ENCODE measurements at regions not wholly inside any gene's neighbourhood (a gene's known extent, or its start where the extent isn't known, plus 50 kb on each side); places are given as distances from the start of the nearest gene placed in this dataset.

DNA sequence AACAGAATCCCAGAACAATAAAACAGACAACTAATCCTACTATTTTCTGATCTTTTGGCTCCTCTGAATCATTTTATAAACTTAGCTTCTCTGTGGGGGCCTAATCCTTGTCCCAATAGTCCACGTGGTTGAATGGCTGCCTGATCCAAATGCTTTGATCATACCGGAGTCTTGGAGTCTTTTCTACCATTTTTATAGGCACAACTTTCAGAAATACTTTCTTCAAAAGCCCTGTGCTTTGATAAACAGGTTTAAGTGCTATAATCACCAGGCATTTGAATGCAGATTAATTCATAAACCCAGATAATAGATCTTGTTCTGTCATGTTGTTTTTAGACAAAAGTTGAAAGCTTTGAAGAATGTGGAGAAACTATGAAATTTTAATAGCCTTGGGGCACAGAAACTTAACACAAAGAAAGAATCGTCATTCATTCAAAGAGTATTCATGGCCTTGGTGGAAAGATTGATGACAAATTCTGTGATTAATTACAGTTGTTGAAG is 163.7 kb downstream of the AHR start:
- no peak for TF ChIP-seq POLR2A (IDR thresholded peaks at IDR 0.05)
- TF ChIP-seq, protein P1, sequence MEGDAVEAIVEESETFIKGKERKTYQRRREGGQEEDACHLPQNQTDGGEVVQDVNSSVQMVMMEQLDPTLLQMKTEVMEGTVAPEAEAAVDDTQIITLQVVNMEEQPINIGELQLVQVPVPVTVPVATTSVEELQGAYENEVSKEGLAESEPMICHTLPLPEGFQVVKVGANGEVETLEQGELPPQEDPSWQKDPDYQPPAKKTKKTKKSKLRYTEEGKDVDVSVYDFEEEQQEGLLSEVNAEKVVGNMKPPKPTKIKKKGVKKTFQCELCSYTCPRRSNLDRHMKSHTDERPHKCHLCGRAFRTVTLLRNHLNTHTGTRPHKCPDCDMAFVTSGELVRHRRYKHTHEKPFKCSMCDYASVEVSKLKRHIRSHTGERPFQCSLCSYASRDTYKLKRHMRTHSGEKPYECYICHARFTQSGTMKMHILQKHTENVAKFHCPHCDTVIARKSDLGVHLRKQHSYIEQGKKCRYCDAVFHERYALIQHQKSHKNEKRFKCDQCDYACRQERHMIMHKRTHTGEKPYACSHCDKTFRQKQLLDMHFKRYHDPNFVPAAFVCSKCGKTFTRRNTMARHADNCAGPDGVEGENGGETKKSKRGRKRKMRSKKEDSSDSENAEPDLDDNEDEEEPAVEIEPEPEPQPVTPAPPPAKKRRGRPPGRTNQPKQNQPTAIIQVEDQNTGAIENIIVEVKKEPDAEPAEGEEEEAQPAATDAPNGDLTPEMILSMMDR (IDR thresholded peaks at IDR 0.05) = no peak
